ENCODE measurements at regions not wholly inside any gene's neighbourhood (a gene's known extent, or its start where the extent isn't known, plus 50 kb on each side); places are given as distances from the start of the nearest gene placed in this dataset.
"Not testable (repeated sequence)": the region's sequence is repeated elsewhere in the genome, so short reads cannot be mapped to it uniquely, and the experiment has no call there.

DNA sequence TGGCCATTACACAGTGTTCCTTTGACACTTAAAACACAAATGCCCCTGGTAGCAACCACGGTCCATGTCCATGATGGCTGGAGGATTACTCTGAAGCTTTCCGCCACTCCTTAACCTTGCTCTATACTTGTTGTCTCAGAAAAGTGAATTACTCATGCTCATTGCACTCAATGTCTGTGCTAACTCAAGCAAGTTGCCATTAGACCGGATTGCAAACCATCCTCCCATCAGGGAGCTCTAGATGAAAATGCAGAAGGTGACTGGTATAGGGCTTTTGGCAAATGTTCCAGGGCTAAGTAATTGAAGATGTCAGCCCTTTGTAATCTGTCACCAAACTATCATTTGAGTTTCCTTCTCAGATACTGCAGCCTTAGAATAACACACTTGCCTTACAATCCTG lies 1288.3 kb upstream of the B3GALT2 start:
- DNase-seq: no peak

DNA sequence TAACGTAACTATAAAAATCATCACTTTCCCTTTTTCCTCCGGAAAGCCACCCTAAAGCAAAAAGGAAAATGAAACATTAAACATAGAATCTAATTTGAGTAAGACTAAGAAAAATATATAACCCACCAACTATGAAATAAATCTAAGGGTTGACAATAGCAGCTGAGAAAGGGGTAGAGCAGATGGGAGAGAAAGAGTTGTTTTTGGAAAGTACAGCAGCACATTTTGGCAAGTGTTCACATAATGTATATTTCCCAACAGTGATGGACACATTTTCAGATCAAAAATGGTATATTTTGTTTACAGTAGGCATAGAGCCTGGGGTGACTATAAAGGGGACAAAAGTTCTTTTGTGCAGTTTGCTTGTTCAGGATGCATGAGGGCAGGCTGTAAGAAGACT lies 1287.4 kb upstream of the B3GALT2 start:
- no peak for DNase-seq

DNA sequence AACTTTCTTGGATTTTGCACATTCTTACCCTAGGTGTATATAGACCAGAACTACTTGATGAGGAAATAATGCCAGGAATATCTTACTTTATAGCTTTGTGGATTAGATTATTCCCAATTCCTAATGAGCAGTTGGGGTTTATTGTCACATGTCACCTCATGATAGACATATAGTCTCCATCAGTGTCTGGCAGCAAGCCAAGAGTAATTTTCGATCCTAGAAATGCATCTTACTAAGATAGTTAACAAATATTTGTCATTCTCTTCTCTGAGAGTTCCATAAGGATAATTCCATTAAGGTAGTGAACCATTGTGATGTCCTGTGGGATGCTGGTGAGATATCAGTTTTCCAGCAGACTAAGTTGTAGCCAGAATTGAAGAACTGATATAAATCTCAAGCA lies 1282.9 kb upstream of the B3GALT2 start:
- no peak for DNase-seq

DNA sequence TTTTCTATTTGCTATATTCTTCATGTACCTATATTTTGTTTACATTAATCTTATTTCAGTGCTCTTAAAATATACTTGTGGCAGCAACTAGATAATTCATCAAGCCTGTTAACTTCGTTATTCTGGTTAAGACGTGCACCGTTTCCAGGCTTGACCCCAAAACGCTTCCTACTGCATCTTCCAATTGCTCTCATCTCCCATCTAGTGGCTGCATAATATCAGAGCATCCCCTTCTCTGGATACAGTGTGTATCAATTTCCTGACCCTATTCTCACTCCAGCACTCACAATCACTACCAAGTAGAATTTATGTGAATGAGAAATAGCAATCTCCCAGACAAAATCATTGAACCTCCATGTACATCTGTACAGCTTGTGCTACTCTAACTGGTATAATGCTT lies 1280.3 kb upstream of the B3GALT2 start:
- DNase-seq: no peak

DNA sequence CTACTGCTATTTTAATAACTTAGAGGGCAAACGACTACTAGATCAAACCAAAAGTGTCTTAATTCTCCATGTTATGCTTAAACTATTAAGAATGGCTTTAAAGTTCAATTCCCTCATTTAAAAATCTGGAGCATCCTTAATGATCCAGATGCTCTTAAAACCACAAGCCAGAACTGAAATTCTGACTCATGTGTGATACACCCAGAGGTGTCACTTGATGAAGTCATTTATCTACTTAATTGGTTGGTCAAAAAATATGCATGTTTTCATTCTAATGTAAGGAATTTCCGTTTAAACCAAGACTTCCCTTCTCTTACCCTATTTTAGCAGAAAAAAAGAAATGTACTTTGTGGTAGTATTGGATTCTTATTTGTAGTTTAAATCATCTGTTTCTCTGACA lies 1261.2 kb upstream of the B3GALT2 start:
- DNase-seq: no peak

DNA sequence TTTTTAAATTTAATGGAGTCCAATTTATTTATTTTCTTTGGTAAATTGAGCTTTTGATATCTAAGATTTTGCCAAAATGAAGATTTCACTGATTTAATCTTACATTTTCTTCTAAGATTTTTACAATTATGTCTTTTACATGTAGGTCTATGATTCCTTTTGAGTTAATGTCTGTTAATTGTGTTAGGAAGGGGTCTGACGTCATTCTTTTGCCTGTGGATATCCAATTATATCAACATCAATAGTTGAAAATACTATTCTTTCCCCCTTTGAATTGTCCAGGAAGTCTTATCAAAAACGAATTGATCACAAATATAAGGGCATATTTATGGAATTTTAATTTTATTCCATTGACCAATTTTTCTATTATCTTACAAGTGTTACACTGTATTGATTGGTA lies 1258.8 kb upstream of the B3GALT2 start:
- no peak for DNase-seq

DNA sequence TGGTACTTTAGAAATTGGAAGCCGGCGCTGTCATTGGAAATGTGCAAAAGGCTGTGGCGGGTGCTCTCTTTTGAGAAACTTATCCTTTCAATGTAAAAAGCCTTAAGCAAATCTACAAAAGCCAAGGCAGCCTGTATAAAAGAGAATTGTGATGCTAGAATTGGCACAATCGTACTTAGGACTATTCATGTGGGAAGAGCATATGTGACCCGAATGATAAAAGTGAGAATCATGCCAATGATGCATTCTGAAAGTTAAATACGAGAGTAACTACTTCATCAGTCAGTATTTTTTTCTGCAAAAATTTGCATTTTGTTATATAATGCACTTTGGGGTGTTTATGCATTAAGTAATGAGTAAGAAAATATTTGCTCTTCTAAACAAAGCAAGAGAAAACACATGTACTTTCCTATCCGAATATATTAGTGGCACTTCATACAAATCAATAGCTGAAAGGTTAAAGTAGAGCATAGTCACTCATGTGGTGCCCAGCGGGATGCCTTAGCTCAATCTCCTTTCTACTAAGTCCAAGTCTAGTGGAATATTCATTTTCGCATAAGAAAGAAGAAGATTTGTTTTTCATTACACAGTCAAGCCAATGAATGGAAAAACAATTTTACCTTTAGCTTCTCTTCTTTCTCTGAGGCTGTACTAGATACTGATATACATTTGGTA lies 1256.6 kb upstream of the B3GALT2 start:
- no peak for DNase-seq

DNA sequence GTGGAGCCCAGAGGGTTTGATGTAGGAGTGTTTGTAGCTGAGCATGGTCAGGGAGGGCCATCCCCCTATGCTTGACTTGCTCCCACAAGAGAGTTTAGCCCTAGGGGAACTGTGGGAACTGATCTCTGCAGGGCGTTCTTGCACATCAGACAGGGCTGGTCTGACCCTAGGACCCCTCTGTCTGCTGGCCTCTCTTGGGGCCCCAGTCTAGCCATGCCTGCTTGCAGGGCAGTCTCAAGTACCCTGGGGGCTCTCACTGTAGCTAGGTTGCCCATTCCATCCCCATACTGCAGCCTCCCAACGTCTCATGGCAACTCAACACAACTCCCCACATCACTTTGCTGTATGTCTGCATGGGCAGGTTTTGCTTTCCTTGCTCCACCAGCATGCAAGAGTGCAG lies 1250.7 kb upstream of the B3GALT2 start:
- DNase-seq: no peak

DNA sequence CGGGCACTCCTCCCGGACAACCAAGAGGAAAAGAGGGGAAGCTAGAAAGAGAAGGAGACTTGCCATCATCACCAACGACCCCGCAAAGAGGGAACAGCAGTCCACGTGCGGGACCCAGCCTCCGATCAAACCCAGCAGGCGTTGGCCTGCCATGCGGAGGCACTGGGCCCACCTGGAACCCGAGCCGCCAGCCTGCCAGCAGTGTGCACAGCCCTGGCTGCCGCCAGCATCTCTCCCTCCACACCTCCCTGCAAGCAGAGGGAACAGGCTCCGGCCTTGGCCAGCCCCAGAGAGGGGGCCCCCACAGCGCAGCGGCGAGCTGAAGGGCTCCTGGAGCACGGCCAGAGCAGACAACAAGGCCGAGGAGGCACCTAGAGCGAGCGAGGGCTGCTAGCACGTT lies 1244.7 kb upstream of the B3GALT2 start:
- no peak for DNase-seq

DNA sequence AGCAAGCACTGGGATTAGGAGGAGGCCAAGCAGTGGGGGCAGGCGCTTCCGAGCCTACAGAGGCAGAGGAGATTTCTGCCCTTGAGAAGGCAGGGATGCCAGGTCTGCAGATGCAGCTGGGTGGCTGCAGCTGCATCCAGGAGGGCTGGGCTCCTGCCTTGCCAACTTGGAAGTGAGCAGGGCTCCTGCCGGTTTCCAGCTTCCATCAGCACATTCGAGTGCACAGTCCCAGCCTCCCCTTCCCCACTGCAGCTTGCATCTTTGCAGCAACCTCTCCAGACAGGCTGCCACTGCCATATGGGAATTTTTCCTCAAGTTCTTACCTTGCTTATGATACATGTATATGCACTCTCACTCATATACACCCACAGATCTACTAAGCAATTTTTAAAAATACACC lies 1234.3 kb upstream of the B3GALT2 start:
- no peak for DNase-seq

DNA sequence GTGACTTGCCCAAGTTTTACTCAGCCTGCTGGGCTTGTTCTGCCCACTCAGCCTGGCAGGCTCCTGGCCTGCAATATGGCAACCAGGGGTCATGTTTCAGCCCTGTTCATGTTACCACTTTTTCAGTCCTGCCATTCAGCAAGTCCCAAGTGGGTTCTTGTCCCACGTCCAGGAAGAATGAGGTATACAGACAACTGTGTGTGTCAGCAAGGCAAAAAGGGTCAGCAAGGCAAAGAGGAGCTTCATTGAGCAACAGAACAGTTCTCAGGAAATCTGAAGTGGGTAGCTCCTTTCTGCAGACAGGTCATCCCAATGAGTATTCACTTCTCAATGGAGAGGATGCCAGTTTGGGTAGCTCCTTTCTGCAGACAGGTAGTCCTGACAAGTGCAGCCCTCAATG lies 1233.3 kb upstream of the B3GALT2 start:
- no peak for DNase-seq

DNA sequence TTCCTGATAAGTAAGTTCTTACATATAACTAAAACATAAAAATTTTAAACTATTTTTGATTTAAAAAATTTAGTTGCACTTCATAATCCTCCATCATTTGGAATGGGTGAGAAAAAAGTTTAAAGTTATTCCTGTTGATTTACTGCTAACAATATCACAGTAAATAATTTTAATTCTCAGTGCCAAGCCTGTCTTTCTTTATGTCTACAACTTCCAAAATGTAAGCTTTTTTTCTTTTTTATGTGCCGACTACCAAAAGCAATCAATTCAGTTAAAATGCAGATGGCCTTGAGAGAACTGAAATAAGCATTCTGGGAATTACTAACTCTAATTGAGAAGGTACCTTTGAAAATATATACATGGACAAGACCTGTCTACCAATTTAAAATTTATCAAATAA lies 1224.3 kb upstream of the B3GALT2 start:
- no peak for DNase-seq

DNA sequence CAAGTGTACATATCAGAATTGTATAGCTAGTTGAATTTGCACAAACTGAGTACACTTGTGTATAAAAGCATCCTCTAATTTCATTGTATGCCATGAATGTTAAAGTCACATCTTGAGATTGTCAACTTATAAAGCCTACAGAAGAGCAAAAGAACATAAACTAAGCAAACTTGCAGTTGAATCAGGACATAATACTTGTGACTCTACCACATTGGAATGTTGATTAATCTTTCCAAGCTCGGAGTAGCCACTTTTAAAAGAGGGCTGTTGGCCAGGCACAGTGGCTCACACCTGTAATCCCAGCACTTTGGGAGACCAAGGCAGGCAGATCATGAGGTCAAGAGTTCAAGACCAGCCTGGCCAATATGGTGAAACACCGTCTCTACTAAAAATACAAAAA lies 1220.8 kb upstream of the B3GALT2 start:
- DNase-seq: not testable (repeated sequence)

DNA sequence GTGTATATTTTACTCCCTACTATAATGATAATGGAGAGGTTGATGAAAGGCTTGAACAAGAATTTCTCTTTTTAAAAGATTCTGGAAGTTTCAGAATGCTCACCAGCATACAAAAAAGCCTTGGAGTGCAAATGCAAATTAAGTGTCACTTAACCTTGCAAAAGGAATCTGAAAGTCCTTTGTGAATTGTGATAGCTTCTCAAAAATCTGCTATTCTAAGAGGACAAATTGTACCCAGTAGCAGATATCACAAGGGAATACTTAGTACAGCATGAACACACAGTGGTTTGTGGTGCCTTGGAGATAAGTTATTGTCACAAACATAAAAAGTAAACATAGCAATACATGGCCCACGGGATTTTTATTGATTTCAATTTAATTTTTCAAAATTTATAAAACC lies 1208.3 kb upstream of the B3GALT2 start:
- no peak for DNase-seq

DNA sequence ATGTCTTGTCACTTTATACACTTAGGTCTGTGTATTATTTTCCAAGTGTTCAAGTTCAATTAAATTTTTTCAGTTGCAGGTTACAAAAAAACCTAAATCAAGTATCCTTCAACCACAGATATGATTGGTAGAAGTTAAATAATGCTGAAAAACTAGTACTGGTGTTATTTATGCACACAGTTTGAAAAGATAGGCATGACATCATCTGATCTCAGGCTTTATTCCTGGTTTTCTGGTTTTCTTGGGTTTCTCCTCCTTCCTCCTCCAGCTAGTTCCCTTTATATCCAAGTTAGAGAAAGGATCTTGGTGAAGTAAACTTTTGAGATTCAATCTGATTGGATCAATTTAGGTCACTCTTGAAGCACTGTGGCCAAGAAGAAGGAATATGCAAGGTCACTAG lies 1201.1 kb upstream of the B3GALT2 start:
- DNase-seq: no peak

DNA sequence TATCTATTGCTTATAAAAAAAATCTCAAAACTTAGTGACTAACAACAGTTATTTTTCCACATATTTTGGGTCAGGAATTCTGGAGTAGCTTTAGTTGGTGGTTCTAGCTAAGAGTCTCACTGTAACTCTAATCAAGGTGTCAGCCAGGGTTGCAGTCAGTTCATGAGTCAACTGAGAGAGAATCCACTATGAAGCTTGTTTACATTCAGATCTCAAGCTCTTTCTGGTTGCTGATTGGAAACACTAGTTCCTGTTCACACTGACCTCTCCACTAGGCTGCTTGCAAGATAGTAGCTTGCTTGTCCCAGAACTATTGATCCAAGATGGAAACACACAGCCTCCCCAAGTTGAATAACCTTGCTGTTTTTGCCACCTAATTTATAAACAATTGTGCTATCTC lies 1192.1 kb upstream of the B3GALT2 start:
- no peak for DNase-seq

DNA sequence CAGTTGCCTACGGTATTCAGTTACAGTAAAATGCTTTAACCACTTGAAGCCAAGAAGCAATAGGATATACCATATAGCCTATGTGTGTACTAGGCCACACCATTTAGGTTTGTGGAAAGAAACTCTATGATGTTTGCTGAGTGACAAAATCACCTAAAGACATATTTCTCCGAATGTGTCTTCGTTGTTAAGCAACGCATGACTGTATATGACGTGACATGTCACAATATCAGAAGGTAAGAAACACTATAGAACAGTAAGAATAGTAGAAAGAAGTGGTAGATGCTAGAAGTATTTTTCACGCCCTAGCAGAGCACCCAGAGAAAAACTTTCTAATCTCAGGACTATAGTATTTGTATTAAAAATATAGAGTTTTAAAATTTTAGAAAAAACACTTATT lies 1188.2 kb upstream of the B3GALT2 start:
- DNase-seq: no peak

DNA sequence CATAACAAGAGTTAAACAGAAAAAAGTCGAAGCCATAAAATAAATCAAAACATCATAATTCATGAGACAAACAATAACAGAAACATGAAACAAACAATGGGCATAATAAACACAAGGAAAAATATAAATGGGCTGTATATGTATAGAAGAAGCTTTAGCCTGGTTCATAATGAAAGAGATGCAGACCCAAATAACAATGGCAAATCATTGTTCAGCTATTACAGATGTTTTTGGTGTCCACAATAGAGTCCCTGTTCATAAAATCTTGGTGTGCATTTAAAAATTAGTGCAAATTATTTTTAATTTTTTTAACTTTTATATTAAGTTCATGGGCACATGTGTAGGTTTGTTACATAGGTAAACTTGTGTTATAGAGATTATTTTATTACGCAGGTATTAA lies 1185.9 kb upstream of the B3GALT2 start:
- DNase-seq: no peak

DNA sequence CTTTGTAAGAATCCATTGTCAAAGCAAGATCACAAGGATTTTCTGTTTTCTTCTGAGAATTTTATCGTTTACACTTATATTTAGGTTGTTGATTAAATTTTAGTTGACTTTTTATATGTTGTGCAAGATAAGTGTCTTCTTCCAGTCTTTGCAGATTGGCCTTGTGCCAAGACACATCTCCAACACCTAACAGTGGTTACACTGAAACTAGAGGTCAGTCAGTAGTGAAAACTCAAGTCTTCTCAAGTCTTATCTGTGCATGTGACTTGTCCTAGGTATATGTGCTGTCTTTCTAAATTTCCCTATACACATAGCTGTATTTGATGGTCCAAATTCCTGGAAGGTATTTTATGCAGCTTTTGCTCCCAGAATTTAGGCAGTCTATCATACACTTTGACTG lies 1183.2 kb upstream of the B3GALT2 start:
- DNase-seq: no peak

DNA sequence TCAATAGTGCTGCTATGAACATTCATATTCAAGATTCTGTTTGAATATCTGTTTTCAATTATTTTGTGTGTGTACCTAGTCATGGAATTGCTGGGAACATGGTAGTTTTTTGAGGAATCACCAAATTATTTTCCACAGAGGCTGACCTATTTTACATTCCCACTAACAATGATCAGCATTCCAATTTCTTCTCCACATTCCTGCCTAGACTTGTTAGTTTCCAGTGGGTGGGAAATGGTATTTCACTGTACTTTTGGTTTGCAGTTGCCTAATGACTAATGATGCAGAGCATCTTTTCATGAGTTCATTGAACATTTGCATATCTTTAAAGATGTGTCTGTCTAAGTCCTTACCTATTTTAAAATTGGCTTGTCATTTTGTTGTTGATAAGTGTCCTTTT lies 1182.6 kb upstream of the B3GALT2 start:
- DNase-seq: no peak

DNA sequence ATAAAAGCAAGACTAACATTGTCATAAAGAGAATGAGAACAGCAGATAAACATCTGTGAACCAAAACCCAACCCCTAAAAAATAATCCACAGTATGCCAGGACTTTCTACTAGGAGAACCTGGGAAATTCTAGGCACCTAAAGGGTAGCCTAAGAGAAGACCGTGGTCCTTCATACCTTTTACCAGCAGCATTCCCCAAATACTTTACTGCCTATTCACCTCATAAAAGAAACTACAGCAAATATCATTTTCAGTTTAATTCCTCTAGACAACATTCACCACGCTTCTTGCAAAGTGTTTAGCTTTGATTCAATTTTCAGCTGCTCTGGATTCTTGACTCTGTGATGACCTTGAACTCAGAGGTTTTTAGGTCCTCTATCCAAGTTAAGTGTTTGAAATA lies 1180.7 kb upstream of the B3GALT2 start:
- no peak for DNase-seq

DNA sequence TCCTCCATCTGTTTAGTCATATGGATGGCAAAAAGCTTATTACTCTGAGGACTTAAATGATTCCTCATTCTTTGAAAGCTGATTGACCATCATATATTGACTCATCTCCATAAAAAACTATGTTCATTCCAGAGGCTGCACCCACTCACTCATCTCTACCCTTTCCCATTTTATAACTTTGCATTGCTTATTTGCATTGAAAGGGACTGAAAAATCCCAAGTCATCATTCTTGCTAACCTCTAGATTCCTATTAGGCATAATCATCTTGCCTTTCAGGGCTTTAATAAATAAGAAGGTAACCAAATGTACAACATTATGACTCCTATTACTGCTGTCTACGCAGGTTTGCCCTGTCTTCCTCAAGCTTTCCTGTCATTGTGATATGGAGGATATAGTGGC lies 1180.3 kb upstream of the B3GALT2 start:
- DNase-seq: no peak

DNA sequence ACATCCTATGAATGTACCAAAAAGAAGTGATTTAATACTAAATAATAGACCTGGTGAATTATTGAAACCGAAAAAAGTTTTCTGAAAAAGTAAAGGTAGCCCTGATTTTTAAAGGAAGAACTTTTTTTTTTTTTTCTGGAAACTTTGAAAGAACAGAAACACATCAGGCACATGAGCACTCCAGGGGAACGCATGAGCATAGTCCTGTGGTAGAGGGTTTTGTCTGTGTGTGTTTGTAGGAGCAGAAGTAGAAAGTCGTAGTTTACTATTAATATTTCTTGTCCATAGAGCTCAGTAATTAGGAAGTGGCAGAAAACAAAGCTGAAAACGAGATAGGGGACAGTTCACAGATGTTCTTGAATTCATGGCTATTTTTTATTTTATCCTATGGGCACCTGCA lies 1175.9 kb upstream of the B3GALT2 start:
- no peak for DNase-seq

DNA sequence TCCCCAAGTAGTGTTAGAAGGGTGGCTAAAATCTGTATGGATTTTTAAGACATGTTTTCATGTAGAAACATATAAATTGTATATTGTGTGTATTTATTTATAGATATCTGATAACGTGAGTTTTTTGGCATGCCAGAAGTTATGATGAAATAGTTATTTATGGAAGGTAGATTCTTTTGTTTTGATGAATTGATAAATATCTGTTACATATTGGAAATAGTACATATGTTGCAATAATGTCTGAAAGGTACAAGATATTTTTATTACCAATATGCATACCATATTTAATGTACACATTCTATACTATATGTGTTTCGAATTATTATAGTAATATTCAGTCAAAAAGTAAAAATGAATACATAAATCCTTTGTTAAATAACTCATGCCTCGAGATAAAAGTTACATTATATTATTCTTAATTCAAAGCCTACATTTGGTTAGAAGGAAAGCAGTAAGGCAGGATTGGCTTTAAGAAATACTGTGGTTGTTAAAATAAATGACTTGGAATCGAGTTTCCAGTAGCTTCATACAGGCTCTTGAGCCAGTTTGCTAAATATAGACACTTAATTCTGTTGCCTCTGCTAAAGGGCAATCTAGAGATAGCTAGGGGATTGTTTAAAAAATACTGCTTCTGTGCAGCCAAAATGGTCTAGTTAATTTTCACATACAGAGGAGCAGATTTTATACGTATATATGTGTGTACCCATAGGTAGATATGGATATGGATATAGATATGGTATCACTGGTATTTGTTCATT lies 1175.1 kb upstream of the B3GALT2 start:
- DNase-seq: no peak

DNA sequence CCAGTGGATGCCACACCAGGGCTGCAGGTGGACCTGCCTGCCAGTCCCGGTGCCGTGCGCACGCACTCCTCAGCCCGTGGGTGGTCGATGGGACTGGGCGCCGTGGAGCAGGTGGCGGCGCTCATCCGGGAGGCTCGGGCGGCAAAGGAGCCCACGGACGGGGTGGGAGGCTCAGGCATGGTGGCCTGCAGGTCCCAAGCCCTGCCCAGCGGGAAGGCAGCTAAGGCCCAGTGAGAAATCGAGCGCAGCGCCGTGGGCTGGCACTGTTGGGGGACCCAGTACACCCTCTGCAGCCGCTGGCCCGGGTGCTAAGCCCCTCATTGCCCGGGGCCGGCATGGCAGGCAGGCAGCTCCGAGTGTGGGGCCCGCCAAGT lies 1171.8 kb upstream of the B3GALT2 start:
- no peak for DNase-seq
